ENCODE measurements at regions not wholly inside any gene's neighbourhood (a gene's known extent, or its start where the extent isn't known, plus 50 kb on each side); places are given as distances from the start of the nearest gene placed in this dataset.

- TF ChIP-seq, protein P1, sequence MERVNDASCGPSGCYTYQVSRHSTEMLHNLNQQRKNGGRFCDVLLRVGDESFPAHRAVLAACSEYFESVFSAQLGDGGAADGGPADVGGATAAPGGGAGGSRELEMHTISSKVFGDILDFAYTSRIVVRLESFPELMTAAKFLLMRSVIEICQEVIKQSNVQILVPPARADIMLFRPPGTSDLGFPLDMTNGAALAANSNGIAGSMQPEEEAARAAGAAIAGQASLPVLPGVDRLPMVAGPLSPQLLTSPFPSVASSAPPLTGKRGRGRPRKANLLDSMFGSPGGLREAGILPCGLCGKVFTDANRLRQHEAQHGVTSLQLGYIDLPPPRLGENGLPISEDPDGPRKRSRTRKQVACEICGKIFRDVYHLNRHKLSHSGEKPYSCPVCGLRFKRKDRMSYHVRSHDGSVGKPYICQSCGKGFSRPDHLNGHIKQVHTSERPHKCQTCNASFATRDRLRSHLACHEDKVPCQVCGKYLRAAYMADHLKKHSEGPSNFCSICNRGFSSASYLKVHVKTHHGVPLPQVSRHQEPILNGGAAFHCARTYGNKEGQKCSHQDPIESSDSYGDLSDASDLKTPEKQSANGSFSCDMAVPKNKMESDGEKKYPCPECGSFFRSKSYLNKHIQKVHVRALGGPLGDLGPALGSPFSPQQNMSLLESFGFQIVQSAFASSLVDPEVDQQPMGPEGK (CRISPR knock-in tag; IDR thresholded peaks at IDR 0.05; ENCODE audit: borderline replicate concordance) = no peak
- no peak for TF ChIP-seq CSRNP3 (CRISPR knock-in tag; IDR thresholded peaks at IDR 0.05)
- TF ChIP-seq PPARA (CRISPR knock-in tag; IDR thresholded peaks at IDR 0.05; ENCODE audit: borderline replicate concordance) = no peak
- TF ChIP-seq ESRRG (CRISPR knock-in tag; IDR thresholded peaks at IDR 0.05) = no peak
- no peak for TF ChIP-seq GLIS3 (CRISPR knock-in tag; IDR thresholded peaks at IDR 0.05)
- no peak for TF ChIP-seq ZC3H10 (CRISPR knock-in tag; IDR thresholded peaks at IDR 0.05)
- no peak for TF ChIP-seq ARNTL (CRISPR knock-in tag; IDR thresholded peaks at IDR 0.05; ENCODE audit: borderline replicate concordance, low read depth)
- TF ChIP-seq SNAI2 (CRISPR knock-in tag; IDR thresholded peaks at IDR 0.05) = no peak
- TF ChIP-seq ZNF8 (CRISPR knock-in tag; IDR thresholded peaks at IDR 0.05) = no peak
- TF ChIP-seq RARB (CRISPR knock-in tag; IDR thresholded peaks at IDR 0.05) = no peak
- TF ChIP-seq, protein P2, sequence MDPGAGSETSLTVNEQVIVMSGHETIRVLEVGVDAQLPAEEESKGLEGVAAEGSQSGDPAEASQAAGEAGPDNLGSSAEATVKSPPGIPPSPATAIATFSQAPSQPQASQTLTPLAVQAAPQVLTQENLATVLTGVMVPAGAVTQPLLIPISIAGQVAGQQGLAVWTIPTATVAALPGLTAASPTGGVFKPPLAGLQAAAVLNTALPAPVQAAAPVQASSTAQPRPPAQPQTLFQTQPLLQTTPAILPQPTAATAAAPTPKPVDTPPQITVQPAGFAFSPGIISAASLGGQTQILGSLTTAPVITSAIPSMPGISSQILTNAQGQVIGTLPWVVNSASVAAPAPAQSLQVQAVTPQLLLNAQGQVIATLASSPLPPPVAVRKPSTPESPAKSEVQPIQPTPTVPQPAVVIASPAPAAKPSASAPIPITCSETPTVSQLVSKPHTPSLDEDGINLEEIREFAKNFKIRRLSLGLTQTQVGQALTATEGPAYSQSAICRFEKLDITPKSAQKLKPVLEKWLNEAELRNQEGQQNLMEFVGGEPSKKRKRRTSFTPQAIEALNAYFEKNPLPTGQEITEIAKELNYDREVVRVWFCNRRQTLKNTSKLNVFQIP (CRISPR knock-in tag; IDR thresholded peaks at IDR 0.05; ENCODE audit: borderline replicate concordance, low read depth) = no peak
These were observed 601.0 kb upstream of the EPHA6 start for GRCh38 chr3:96213393-96213792.
